AG09309 (cell line): ENCODE measurements at regions not wholly inside any gene's neighbourhood (a gene's known extent, or its start where the extent isn't known, plus 50 kb on each side); places are given as distances from the start of the nearest gene placed in this dataset.
"Not testable (repeated sequence)": the region's sequence is repeated elsewhere in the genome, so short reads cannot be mapped to it uniquely, and the experiment has no call there.

ENCODE experiments used
- DNase-seq: peaks from one replicate; pipeline ENCODE4 v3.0.0-alpha.2; 2010; ENCODE audit warnings: low read depth
- H3K4me3 ChIP-seq: 2 replicates; pipeline ENCODE4 v1.5.1; 2011; ENCODE audit warnings: mild to moderate bottlenecking, low read depth, low read length, moderate library complexity; ENCODE audit not compliant: control insufficient read depth
- TF ChIP-seq, protein P1 (sequence below): IDR thresholded peaks from 2 replicates; pipeline ENCODE4 v1.5.1; 2011; ENCODE audit warnings: mild to moderate bottlenecking, low read depth, low read length, inconsistent platforms; ENCODE audit not compliant: insufficient read depth, control insufficient read depth; ENCODE audit errors: missing control alignments

DNA sequence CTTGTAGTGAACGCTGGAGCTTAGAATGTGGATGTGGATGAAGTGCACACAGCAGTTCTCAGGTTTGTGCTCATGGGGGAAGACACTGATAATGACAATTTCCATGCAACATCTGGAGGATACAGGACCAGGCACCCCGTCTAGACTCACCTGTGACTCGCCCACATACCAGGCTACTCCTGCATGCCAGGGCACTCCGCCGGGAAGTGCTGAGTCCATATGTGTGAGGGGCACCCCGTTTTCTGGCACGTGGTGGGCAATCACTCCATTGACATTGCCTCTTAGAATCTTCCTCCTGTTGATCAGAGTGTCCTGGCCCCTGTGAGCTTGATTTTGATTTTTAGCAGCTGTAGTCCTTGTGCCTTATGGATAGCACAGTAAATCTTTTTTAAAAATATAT, 90.9 kb upstream of the LRPAP1 start:
- H3K4me3 ChIP-seq, result no peak overlapping the region
- no peak for DNase-seq
- TF ChIP-seq, protein P1, sequence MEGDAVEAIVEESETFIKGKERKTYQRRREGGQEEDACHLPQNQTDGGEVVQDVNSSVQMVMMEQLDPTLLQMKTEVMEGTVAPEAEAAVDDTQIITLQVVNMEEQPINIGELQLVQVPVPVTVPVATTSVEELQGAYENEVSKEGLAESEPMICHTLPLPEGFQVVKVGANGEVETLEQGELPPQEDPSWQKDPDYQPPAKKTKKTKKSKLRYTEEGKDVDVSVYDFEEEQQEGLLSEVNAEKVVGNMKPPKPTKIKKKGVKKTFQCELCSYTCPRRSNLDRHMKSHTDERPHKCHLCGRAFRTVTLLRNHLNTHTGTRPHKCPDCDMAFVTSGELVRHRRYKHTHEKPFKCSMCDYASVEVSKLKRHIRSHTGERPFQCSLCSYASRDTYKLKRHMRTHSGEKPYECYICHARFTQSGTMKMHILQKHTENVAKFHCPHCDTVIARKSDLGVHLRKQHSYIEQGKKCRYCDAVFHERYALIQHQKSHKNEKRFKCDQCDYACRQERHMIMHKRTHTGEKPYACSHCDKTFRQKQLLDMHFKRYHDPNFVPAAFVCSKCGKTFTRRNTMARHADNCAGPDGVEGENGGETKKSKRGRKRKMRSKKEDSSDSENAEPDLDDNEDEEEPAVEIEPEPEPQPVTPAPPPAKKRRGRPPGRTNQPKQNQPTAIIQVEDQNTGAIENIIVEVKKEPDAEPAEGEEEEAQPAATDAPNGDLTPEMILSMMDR, result no peak

DNA sequence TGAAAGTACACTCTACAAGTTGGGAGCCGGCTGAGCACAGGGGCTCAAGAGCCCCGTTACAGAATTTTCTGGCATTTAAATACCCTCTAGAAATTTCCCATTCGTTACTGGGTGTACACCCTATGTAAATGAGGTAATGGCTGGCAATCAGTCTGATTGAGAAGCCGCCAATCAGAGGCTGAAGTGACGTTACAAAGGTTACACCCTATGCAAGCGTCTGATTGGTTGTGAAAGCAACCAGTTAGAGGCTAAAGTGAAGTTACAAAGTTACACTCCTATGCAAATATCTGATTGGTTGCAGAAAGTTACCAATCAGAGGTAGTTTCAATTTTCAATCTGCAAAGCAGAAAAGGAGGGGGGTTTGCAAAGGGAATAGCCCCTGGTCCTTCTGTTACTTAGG, 88.1 kb upstream of the LRPAP1 start:
- H3K4me3 ChIP-seq, DNase-seq: not testable (repeated sequence)

DNA sequence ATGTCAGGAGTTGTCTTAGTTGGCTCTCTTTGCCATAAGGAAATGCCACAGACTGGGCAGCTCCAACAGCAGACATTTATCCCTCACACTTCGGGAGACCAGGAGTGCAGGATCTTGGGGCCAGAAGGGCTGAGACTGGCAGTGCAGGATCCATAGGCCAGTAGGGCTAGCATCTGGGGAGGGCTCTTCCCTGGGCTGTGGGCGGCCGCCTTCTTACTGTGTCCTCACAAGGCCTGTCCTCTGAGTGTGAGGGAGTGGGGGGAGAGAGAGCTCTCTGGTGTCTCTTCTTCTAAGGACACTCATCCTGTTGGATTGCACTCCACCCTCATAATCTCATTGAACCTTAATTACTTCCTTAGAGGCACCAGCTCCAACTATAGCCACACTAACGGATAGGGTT, 87.5 kb upstream of the LRPAP1 start:
- not testable (repeated sequence) for DNase-seq, H3K4me3 ChIP-seq

DNA sequence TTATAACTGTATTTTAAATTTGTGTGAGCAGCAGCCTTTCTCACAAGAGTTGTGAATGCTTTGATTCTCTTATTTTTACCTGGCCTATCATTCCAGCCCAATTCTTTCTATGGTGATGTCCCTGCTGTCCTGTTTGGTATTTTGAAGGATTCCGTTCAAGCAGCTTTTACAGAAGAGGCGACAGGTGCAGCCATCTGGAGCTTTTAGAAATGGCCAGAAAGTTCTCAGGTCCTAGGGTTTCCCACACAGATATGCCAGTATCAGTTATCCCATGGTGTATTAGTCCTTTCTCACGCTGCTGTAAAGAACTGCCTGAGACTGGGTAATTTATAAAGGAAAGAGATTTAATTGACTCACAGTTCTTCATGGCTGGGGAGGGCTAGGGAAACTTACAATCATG, 86.1 kb upstream of the LRPAP1 start:
- DNase-seq, H3K4me3 ChIP-seq: not testable (repeated sequence)

DNA sequence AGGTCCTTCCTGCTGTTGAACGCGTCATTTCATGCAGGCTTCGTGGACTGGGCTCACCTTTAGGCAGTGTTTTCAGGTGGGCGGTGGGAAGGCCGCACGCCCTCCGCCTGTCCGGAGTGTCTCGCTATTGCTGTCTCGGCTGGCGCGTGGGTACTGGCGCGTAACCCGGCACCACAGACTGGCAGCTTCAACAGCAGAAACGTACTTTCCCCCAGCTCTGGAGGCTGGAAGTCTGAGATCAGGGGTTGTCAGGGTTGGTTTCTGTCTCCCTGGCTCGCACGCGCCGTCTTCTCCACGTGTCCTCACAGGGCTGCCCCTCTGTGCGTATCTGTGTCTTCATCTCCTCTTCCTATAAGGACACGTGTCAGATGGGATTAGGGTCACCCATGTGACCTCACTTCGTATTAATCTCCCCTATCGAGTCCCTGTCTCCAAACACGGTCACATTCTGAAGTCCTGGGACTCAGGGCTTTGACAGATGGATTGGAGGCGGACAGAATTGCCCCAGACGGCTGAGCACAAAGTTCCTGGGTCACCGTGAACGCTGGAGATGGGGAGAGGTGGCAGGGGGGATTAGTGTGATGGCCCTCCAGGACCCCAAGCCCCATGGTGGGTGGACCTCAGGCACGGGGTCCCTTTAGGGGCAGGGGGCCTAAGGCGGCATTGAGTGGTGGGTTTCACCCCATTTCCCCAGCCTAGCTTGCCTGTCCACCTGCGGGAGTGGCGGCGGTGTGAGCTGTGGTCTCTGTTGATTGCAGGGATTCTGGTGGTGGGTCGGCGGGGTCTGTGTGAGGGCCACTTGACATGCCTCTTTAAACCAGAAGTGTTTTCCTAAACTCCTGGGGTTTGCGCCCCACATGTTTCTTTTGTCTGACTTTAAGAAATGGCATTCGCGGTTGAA, 83.4 kb upstream of the LRPAP1 start:
- no peak for DNase-seq
- no peak overlapping the region for H3K4me3 ChIP-seq
- TF ChIP-seq, protein P1, result no peak

DNA sequence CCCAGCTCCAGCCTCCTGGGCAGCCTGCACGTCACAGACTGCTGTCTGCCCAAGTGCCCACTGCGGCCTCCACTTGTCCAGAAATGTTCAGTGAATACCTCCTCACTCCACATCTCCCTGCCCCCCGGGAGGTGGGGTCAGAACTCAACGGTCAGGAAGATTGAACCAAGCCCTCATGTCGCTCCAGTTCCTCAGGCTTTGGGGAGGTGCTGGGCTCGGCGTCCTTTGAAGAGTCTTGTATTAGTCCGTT, 82.4 kb upstream of the LRPAP1 start:
- no peak overlapping the region for H3K4me3 ChIP-seq
- TF ChIP-seq, protein P1, result no peak
- DNase-seq, result no peak

DNA sequence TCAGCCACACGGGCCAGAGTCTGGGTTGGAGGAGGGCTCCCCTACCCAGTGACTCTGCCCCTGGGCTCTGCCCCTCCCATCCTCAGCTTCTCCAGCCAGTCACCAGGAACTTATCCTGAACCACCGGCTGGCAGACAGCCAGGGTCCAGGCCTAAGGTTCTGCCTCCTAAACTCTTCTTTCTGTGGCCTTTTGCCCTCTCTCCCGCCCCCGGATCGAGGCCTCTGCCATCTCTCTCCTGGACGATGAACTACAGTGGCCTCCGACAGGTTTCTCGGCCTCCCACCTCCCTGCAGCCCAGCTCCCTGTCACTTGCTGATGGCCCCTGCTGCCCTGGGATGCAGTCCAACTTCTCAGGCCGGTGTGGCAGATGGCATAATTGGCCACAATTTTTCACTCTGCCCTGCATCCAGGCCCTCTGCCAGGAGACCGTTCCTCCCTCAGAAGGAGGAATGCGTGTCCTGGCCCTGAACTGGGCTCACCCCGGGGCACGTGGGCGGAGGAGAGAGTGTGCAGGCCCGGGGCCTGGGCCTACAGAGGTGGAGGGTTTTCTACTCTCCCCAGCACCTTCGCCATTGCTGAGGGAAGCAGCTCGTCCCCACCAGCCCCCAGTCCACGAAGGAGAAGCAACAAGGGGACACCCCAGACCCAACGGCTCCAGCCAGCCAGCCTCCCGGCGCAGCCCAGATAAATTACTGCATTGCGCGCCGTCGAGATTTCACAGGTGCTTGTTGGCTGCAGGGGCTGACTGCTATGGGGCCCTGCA, 81.9 kb upstream of the LRPAP1 start:
- no peak overlapping the region for H3K4me3 ChIP-seq
- TF ChIP-seq, protein P1, result no peak
- no peak for DNase-seq

DNA sequence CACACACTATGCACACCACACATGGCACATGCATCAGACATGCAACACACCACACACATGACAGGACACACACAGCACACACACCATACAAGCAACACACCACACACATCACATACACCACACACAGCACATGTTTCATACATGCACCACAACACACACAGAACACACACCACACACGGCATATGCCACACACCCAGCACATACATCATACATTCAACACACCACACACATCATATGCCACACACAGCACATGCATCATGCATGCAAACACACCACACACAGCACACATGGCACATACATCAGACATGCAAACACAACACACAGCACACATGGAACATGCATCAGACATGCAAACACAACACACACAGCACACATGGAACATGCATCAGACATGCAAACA, 80.7 kb upstream of the LRPAP1 start:
- DNase-seq, result no peak
- no peak overlapping the region for H3K4me3 ChIP-seq
- TF ChIP-seq, protein P1, result no peak
